HepG2 (cell line): ENCODE measurements at regions not wholly inside any gene's neighbourhood (a gene's known extent, or its start where the extent isn't known, plus 50 kb on each side); places are given as distances from the start of the nearest gene placed in this dataset.

Experiments used
- CTCF ChIP-seq: sonication (generic); formaldehyde crosslinking; IDR thresholded peaks from 2 replicates; pipeline ENCODE4 v1.5.0; 2020; ENCODE audit warnings: mild to moderate bottlenecking, missing genetic modification reagents, moderate library complexity
- DPF2 ChIP-seq: sonication (generic); formaldehyde crosslinking; IDR thresholded peaks from 2 replicates; pipeline ENCODE4 v1.4.0; 2020; ENCODE audit warnings: mild to moderate bottlenecking, low read depth, missing genetic modification reagents, borderline replicate concordance
- FOSL1 ChIP-seq: sonication (generic); formaldehyde crosslinking; IDR thresholded peaks from 2 replicates; pipeline ENCODE4 v1.9.0; 2021; ENCODE audit warnings: missing genetic modification reagents, borderline replicate concordance
- HNF4G ChIP-seq, 2 experiments: sonication (generic) in 1 of 2; formaldehyde crosslinking in 1 of 2; IDR thresholded peaks; 2 replicates each; pipeline versions ENCODE4 v1.4.0 to v1.6.1; 2011 to 2020; ENCODE audit warnings: borderline replicate concordance in 2 of 2, low read depth in 2 of 2, mild to moderate bottlenecking in 2 of 2, low read length in 1 of 2, missing genetic modification reagents in 1 of 2, moderate library complexity in 1 of 2
- IRF1 ChIP-seq: sonication (generic); formaldehyde crosslinking; IDR thresholded peaks from 2 replicates; pipeline ENCODE4 v1.4.0; 2020; ENCODE audit warnings: low read depth, mild to moderate bottlenecking, missing genetic modification reagents
- PRDM4 ChIP-seq: sonication (generic); formaldehyde crosslinking; IDR thresholded peaks from 2 replicates; pipeline ENCODE4 v1.9.0; 2021; ENCODE audit warnings: missing genetic modification reagents, borderline replicate concordance
- SETDB1 ChIP-seq: sonication (generic); formaldehyde crosslinking; IDR thresholded peaks from 2 replicates; pipeline ENCODE4 v1.5.1; 2020; ENCODE audit warnings: missing genetic modification reagents, mild to moderate bottlenecking, borderline replicate concordance
- SP140L ChIP-seq: sonication (generic); formaldehyde crosslinking; IDR thresholded peaks from 2 replicates; pipeline ENCODE4 v1.4.0; 2020; ENCODE audit warnings: missing genetic modification reagents, borderline replicate concordance
- UBTF ChIP-seq: sonication (generic); formaldehyde crosslinking; IDR thresholded peaks from 2 replicates; pipeline ENCODE4 v1.4.0; 2020; ENCODE audit warnings: mild to moderate bottlenecking, missing genetic modification reagents
- ZNF280B ChIP-seq: sonication (generic); formaldehyde crosslinking; IDR thresholded peaks from 2 replicates; pipeline ENCODE4 v1.5.0; 2020; ENCODE audit warnings: missing genetic modification reagents, mild to moderate bottlenecking, borderline replicate concordance
- ZNF510 ChIP-seq: sonication (generic); formaldehyde crosslinking; IDR thresholded peaks from 2 replicates; pipeline ENCODE4 v1.4.0; 2020; ENCODE audit warnings: low read depth, mild to moderate bottlenecking, missing genetic modification reagents

- TF ChIP-seq ZNF280B (CRISPR knock-in tag) = no peak
- TF ChIP-seq FOSL1 (CRISPR knock-in tag) = no peak
- TF ChIP-seq UBTF (CRISPR knock-in tag) = no peak
- no peak for TF ChIP-seq HNF4G (IDR thresholded peaks at IDR 0.05; ENCODE audit: borderline replicate concordance, low read depth, low read length)
- no peak for TF ChIP-seq HNF4G (CRISPR knock-in tag; IDR thresholded peaks at IDR 0.05; ENCODE audit: borderline replicate concordance, low read depth)
- TF ChIP-seq SP140L (CRISPR knock-in tag) = no peak
- no peak for TF ChIP-seq CTCF (CRISPR knock-in tag)
- TF ChIP-seq DPF2 (CRISPR knock-in tag) = no peak
- TF ChIP-seq IRF1 = no peak
- TF ChIP-seq SETDB1 (CRISPR knock-in tag) = no peak
- no peak for TF ChIP-seq PRDM4 (CRISPR knock-in tag)
- TF ChIP-seq ZNF510 = no peak
These were observed 431.6 kb downstream of the MEIS1 start for GRCh38 chr2:66866331-66867062.
